NCI-H2196 treated with DMSO at 0.1 percent for 48 hours (cell line): ENCODE measurements at regions not wholly inside any gene's neighbourhood (a gene's known extent, or its start where the extent isn't known, plus 50 kb on each side); places are given as distances from the start of the nearest gene placed in this dataset.

ENCODE experiments used
- DNase-seq: peaks from one replicate; lab custom pipeline; 2025; ENCODE audit not compliant: unreplicated experiment; lab: John Stamatoyannopoulos, UW

DNA sequence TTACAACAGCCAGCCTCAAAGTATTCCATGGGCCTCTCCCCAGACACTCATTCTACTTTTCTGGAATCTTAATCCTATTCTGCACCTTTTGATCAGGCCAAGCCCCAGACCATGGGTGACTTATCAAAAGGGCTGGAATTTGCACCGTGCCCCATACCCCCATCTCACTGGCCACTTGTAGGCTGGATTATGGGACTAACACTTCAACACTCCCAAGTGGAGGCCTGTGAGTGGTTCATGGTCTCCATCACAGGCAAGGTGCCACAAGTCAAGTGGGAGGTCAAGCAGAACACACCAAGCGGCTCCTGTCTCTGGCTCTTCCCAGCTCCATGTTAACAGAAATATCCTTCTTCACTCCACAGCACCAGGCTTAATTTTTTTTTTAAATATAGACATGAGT lies 212.3 kb upstream of the HEY2 start:
- no peak for DNase-seq

GRCh38 chr6:125539892-125540291 lies 209.5 kb upstream of the HEY2 start:
- no peak for DNase-seq

DNA sequence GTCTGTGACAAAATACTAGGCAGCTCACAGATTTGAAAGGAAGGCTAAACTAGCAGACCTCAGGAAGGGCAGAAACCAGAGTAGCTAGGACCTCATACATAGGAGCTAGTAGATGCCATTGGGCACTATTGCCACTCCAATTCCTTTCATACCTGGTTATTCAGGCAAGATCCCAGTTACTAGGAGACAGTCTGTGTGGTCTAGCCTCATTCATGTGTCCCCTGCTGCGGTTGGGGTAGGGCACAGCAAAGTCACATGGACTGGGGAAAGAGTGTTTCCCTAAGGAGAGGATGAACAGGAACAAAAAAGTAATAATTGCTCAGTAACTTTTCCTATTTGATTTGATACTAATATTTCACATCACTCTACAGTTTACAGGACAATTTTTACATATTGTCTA lies 204.6 kb upstream of the HEY2 start:
- no peak for DNase-seq

- DNase-seq = no peak
Observed at GRCh38 chr6:125546841-125547251, 202.6 kb upstream of the HEY2 start.

- DNase-seq = no peak
Observed at GRCh38 chr6:125547381-125547780, 202.1 kb upstream of the HEY2 start.

DNA sequence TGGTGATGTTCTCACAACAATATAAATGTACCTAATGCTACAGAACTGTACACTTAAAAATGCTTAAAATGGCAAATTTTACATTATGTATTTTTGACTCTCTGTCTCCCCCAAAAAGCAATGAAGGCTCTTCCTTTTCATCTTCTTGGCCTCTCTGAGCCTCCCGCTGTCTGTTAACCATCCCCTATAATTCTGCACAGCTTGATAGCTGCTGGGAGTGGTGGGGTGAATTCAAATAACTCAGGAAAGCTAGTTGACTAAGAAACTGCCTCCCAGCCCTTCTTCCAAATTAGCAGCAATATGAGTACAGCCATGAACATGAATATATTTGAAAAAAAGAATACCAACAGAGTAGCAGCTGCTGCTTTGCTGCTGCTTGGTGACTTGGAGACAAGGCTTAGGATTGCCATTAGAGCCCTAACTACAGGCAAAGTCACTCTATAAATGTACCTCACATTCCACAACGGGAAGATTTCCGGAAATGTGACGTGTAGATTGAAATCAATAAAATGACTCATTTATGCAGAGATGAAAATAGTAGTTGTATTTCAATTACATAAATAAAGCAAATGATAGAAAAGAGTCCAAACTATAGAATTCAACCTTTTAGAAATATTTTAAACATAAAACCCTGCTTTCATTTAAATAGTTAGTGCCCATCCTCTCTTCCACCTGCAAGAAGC lies 200.1 kb upstream of the HEY2 start:
- DNase-seq = no peak

DNA sequence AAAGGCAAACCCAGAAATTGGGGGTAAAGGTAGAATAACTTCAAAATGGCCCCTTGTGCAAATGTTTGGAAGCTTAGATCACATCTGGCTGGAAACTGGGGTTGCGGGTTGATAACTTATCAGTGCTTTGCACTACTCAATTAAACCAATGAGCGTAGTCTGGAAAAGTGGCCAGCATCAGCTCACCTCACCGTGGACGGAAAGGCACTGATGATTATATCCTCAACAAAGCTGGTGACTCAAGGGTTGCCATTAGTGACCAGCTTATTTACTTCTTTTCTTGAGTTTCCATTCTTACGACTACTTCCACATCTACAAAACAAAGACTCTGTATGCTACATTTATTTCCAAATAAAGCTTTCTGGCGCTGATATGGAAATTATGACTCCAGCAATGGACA lies 198.5 kb upstream of the HEY2 start:
- DNase-seq = no peak

GRCh38 chr6:125552819-125553218 lies 196.6 kb upstream of the HEY2 start:
- no peak for DNase-seq

GRCh38 chr6:125554456-125554855 lies 195.0 kb upstream of the HEY2 start:
- DNase-seq = no peak

DNA sequence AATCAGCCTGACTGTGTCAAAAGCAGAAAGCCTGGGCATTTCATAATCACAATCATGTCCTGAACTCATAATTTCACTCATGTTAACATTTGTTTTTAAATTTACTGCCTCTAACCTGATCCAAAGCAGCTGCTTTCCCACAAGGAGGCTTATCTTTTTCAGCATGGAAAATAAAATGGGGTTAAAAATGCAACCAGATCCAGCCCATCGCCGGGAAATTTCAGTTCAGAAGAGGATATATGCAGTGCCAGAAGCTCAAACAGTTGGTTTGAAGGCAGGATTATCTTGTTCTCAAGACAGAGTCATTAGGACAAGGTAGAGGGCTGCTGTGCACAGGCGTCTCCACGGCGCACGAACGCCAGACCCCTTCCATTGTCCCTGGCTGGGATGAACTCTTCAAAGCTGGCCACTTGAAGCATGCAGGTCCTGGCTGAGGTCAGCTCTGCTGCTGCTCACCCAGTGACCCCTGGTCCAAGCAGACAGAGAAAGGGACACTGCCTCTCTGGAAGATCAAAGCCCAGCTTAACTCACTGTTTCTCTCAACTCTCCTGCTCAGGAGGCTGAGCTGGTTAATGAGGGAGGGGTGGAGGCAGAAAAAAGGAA lies 191.1 kb upstream of the HEY2 start:
- no peak for DNase-seq

DNA sequence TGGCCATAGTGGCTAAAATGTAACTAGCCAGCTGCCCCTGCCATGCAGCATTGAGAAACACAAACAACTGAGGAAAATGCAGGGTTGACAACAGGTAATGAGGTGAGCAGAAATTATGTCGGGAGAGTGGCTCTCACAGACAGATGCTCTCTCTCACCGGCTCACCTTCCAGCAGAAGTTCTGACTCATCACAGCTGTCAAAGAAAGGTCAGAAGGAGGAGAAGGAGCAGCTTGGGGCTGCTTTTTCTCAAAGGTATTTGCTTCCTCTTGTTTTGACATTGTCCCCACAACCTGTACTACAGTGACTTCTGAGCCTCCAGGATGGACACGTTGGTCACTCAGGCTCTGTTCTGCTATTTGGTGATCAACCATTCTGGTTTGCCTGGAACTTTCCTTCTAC lies 190.5 kb upstream of the HEY2 start:
- DNase-seq = no peak

GRCh38 chr6:125562156-125562555 lies 187.3 kb upstream of the HEY2 start:
- no peak for DNase-seq

GRCh38 chr6:125564941-125565340 lies 184.5 kb upstream of the HEY2 start:
- DNase-seq = no peak

GRCh38 chr6:125567407-125567806 lies 182.0 kb upstream of the HEY2 start:
- no peak for DNase-seq

- DNase-seq = no peak
Observed at GRCh38 chr6:125568609-125569008, 180.8 kb upstream of the HEY2 start.

DNA sequence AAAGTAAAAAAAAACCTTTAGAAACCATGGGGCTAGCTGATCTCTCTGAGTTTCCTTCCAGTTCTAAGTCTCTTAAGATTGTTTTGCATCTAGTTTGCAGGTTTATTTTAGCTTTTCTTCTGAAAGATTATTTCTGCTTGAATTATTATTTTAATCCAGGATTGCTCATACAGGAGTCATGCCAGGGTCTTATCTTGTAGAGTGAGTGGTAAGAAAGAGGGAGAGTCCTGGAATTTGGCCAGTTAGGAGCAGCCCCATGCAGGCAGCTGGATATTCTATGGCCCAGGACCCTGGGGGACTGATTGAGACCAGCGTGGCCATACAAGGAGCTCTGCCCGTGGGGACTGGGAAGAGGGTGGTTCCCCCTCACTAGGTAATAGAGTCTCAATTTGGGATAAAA lies 178.9 kb upstream of the HEY2 start:
- no peak for DNase-seq

DNA sequence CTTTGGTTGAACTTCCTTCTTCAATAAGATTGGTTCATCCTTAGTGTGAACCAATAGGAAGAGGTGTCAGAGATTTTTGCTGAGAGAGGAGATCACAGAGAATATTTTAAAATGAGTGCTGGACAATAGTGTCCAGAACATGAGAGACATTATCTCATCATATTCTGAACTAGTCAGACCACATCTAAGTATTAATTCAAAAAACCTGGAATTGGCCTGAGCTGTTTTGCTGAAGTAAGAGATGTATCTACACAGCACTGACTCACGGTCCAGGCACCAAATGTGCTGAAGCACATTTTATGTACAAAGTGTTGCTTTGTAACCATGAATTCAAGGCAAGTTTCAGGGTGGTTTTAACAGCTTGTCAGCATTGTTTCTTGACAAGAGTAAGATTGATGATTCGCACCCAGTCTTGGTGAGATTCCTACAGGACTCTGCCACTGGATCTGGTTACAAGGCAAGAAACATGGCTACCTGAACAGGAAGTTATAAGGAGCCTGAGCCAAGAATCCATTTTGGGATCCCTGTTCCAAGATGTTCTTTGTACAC lies 178.2 kb upstream of the HEY2 start:
- no peak for DNase-seq

DNA sequence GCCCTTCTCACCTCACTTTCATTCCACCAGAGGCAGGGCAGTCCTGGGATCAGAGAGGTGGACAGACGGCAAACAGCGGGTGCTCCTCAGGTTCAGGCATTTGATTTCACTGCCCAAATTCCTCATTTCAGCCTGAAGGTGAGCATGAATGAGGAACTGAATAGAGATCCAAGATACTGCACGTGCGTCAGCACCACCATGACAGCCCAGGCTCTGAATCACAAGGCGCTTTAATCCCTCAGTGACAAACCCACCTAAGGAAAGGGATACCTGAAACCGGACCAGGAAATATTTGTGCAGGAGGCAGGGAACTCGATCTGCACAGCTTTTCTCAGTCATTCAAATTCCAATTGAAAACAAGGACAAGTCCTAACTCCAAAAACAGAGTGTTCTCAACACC lies 174.8 kb upstream of the HEY2 start:
- no peak for DNase-seq

- no peak for DNase-seq
Observed at GRCh38 chr6:125577124-125577662, 172.2 kb upstream of the HEY2 start.

- DNase-seq = no peak
Observed at GRCh38 chr6:125584468-125584939, 164.9 kb upstream of the HEY2 start.

GRCh38 chr6:125585470-125585869 lies 164.0 kb upstream of the HEY2 start:
- no peak for DNase-seq

GRCh38 chr6:125586074-125586473 lies 163.4 kb upstream of the HEY2 start:
- DNase-seq = no peak
